ENCODE measurements at regions not wholly inside any gene's neighbourhood (a gene's known extent, or its start where the extent isn't known, plus 50 kb on each side); places are given as distances from the start of the nearest gene placed in this dataset.

DNA sequence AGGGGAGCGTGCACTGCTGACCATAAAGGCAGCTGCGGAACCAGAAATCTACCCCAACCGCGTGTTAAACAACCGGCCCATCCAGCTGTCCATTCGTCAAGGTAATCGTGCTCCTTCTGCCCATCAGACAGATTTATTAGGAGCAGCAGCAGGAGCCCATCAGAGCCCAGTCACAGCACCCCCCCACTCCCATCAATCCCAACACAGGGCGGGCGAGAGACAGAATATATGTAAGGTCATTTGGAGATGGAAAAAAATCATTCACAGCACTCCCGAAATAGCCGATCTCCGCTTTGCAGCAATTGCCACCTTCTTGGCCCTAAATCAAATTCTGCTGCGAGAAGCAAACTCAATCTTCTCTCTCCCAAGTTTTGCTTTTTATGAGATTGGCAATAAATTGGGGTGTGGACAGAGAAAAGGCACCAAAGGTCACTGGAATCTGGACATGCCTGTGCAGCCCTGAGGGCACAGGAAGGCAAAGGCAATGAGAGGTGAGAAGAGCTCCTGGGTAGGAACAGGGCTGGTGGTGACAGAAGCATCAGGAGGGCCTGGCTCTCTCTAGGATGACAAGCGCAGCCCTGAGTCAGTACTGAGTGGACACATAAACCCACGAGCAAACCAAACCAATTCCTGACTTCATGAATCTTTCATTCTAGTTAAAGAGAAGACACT, 145.0 kb upstream of the ZMIZ1 start:
- TF ChIP-seq EZH2 (IDR thresholded peaks at IDR 0.05) (no peak), POLR2AphosphoS5 (IDR thresholded peaks at IDR 0.05; ENCODE audit: borderline replicate concordance, low read depth, low read length) (no peak), FOXP2 (optimal IDR thresholded peaks at IDR 0.05; ENCODE audit: control extremely low read depth, extremely low read length, insufficient read depth) (no peak)

All from SK-N-MC (cell line).